Hematopoietic multipotent progenitor cell treated with erythropoietin and hydrocortisone succinate and interleukin-3 and kit ligand, for 17 days (in vitro differentiated cells): ENCODE measurements at regions not wholly inside any gene's neighbourhood (a gene's known extent, or its start where the extent isn't known, plus 50 kb on each side); places are given as distances from the start of the nearest gene placed in this dataset.
"Not testable (repeated sequence)": the region's sequence is repeated elsewhere in the genome, so short reads cannot be mapped to it uniquely, and the experiment has no call there.

Experiments
- DNase-seq: peaks from one replicate; pipeline ENCODE4 v3.0.0-alpha.2; 2015; ENCODE audit warnings: low spot score

DNA sequence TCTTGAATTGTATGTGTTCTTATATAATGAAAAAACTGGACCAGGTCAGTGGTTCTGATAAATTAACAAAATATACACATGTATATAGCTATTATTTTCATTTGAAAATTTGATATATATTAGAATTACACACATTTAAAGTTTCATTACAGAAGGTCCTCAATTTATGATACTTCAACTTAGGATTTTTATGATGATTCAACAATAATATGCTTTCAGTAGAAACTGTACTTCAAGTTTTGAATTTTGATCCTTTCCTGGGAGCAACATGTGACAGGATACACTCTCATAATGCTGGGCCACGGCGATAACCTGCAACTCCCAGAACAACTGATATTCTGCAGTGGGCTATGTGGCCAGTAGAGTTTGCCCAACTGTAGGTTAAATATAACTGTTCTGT lies 344.7 kb downstream of the TAF11L14 start:
- no peak for DNase-seq

GRCh38 chr5:17982626-17983025 lies 348.4 kb downstream of the TAF11L14 start:
- not testable (repeated sequence) for DNase-seq

DNA sequence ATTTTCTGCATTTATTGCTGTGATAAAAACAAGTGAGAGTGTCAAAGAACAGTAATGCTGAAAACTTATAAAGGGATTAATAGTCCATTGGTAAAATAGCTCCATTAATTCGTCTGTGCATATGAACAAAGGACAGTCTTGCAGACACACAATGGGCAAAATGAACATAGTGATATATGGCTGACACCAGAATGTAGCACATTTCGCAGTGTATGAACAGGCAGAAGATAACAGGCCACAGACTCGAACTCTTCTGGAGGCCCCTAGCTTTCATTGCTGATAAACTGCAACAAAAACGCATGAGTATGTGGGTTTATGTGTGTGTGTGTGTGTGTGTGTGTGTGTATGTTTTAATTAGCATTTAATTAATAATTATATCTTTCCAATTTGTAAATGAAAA lies 354.8 kb downstream of the TAF11L14 start:
- no peak for DNase-seq

GRCh38 chr5:17989567-17990563 lies 355.6 kb downstream of the TAF11L14 start:
- DNase-seq = no peak

DNA sequence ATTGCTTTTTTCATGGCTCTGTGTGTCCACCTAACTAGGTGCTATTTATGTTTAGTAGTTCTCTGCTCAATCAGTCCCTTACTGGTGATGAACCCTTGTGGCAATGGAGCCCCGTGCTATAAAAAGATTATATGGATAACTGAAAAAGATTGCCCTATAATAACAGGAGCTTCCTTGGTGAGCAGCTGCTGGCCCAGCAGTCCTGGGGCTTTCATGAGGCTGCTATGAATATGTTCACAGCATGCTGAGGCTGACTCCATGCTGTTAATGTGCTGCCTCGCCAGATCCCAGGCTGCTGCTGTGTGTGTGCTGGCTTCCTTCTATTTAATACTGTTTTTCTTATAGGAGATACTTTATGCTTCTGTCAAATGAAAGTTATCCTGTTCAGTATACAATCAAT lies 357.5 kb downstream of the TAF11L14 start:
- DNase-seq = no peak

- DNase-seq = no peak
Observed at GRCh38 chr5:17992291-17992690, 358.0 kb downstream of the TAF11L14 start.

GRCh38 chr5:17995997-17996396 lies 361.7 kb downstream of the TAF11L14 start:
- no peak for DNase-seq

DNA sequence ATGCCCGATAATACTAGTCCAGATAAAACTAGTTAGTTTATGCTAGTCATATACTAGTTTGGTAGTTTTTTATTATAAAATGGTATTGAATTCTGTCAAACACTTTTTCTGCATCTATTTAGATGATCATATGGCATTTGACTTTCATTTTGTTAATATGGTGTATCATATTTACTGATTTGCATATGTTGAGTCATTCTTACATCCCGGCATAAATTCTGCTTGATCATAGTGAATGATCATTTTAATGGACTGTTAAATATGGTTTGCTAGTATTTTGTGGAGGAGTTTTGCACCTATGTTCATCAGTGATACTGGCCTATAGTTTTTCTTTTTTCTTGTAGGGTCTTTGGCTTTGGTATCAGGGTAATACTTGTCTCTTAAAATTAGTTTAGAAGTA lies 365.6 kb downstream of the TAF11L14 start:
- DNase-seq = no peak

GRCh38 chr5:18000744-18001143 lies 366.5 kb downstream of the TAF11L14 start:
- no peak for DNase-seq

GRCh38 chr5:18003312-18003711 lies 369.1 kb downstream of the TAF11L14 start:
- no peak for DNase-seq

DNA sequence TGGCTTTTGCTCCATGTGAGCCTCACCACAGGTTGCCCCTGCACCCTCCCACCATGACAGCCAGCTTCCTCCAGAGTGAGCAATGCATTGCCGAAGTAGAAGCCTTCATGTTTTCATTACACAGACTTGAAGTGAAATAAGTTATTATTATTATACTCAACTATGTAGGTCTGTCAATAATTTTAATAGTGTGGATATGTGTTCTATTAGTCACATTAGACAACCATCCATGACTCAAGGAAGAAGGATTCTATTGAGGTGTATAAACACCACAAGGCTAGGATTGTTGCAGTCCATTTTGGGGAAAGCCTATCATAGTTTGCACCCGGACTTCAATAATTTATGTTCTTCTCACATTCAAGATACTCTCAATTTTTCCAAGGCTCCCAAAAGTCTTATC lies 369.5 kb downstream of the TAF11L14 start:
- no peak for DNase-seq

DNA sequence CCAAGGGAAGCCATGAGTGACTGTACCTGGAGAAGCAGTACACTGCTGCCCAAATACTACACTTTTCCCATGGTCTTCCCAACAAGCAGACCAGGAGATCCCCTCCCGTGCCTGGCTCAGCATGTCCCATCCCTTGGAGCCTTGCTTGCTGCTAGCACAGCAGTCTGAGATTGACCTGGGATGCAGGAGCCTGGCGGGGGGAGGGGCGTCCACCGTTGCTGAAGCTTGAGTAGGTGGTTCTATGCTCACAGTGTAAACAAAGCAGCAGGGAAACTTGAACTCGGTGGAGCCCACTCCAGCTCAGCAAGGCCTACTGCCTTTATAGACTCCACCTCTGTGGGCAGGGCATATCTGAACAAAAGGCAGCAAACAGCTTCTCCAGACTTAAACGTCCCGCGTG lies 372.0 kb downstream of the TAF11L14 start:
- DNase-seq = not testable (repeated sequence)

- no peak for DNase-seq
Observed at GRCh38 chr5:18008940-18009339, 374.7 kb downstream of the TAF11L14 start.

DNA sequence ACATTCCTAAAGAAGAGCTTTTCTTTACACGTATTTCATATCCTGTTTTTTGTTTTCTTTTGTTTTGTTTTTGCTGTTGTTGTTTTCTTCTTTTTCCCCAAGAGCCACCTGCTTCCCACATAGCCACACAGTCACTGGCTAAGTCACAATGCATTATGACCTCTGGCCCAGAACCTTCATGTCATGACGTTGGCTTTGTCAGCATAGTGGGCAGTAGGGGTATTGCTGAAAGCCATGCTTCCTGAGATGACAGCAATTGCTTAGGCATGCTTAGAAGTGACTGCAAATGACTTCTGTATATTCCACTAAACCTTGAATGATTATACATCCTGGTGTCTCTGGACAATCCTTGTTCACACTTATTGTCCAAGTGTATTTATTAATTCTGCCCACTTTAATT lies 375.8 kb downstream of the TAF11L14 start:
- DNase-seq = no peak

DNA sequence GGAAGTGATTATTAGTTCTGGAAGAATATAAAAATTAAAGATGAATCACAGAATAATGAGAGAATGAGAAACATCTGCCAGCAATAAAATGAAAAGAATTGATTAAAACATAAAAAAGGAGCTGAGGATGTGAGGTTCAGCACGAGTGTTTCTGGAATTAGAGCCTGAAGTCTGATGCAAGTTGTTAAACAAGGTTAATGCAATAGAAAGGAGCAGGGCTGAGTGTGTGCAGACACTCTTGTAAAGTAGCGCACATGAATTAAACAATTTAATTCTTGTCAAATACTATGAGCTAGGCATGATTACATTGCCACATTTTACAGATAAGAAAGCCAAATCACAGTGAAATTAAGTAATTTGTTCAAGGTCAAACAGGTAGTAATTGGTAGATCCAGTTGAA lies 384.2 kb downstream of the TAF11L14 start:
- no peak for DNase-seq

DNA sequence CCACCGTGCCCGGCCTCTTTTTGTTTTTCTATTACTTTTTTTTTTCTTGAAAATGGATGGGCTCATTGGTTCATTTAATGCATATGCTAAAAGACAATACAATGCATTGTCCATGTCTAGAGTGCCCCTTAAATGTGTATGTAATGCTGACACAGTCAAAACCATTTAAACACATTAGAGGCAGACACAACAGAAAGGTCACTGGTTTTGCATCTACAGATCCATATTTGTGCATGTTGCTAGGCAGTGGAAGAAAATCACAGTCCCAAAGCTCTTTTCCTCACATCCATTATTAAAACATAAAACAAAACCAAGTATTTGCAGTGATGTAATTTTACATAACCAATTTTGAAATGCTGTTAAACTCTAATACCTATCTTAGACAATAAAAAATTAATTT lies 389.0 kb downstream of the TAF11L14 start:
- no peak for DNase-seq

DNA sequence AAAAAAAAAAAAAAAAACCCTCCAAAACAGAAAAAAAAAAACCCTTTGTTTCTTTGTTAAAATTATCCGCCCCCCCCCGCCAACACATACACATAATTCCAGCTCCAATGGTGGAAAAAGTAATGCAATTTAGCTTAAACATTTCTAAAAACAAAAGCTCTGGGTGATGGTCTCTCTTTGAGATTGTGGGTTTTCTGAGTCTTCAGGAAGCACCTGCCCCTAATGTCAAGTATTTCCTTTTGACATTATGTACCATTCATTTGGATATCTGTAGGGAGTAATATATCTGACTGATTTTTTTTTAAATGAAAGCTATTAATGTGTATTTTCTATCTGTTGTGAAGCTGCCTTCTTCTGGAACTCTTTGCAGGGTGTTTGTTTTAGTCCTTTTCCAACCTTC lies 389.7 kb downstream of the TAF11L14 start:
- no peak for DNase-seq

- no peak for DNase-seq
Observed at GRCh38 chr5:18024542-18024941, 390.3 kb downstream of the TAF11L14 start.

DNA sequence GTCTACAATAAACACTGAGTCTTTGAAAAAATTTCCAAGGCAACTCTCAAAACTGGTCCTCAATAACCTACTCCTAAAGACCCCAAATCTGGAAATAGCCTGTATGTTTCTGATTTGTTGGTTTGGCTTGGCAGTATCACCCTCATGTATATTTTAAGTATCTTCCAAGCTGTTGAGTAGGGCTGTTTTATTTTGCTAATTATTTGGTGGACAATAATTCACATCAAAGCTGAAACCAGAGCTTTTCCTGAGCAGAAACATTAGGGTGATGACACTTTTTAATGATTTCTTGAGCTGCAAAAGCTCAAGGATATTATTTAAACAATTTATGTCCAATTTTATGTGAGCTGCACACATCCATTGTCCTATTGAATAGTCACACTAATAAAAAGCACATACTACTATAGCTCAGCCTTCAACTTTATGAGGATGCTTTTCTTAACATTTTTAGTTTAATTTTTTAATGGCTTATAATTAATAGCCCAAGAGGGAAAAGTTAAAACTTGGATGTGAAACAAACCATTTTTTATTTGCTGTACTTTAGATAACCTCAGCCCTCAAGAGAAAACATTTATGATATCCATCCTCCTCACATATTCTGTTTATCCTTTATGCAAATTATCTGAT lies 393.1 kb downstream of the TAF11L14 start:
- no peak for DNase-seq

GRCh38 chr5:18028036-18028435 lies 393.8 kb downstream of the TAF11L14 start:
- no peak for DNase-seq

- no peak for DNase-seq
Observed at GRCh38 chr5:18032744-18033143, 398.5 kb downstream of the TAF11L14 start.

DNA sequence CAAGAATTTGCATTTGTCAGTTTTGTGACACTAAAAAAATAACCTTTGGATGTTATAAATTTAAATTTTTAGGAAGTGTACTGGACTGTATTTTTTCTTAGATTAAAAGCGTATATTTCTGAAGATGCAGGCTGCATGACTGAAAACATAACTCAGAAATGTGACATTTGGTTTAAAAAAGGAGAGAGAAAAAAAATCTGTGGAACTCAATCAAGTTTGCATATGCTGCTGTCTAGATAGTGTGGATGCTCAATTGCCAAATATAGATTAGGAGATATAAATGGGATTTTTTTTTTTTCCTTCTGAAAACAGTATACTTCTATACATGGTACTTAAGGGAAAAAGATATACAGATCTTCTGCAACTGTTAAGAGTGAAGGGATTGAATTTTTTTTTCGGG lies 402.3 kb downstream of the TAF11L14 start:
- DNase-seq = no peak

DNA sequence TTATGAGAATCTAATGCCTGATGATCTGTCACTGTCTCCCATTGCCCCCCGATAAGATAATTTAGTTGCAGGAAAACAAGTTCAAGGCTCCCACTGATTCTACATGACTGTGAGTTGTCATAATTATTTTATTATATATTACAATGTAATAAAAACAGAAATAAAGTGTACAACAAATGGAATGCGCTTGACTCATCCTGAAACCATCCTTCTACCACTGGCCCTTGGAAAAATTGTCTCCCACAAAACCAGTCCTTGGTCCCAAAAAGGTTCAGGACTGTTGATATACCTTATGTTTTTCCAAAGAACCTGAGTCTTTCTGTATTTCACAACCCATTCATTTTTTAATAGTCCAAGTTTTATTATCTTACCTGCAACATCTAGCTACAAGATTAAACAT lies 403.5 kb downstream of the TAF11L14 start:
- DNase-seq = no peak
